IPS-NIHi7 (cell line): ENCODE measurements at regions not wholly inside any gene's neighbourhood (a gene's known extent, or its start where the extent isn't known, plus 50 kb on each side); places are given as distances from the start of the nearest gene placed in this dataset.
"Not testable (repeated sequence)": the region's sequence is repeated elsewhere in the genome, so short reads cannot be mapped to it uniquely, and the experiment has no call there.

Experiments
- DNase-seq: peaks from one replicate; pipeline ENCODE4 v3.0.0; 2012; ENCODE audit warnings: mixed read lengths; ENCODE audit errors: extremely low spot score

DNA sequence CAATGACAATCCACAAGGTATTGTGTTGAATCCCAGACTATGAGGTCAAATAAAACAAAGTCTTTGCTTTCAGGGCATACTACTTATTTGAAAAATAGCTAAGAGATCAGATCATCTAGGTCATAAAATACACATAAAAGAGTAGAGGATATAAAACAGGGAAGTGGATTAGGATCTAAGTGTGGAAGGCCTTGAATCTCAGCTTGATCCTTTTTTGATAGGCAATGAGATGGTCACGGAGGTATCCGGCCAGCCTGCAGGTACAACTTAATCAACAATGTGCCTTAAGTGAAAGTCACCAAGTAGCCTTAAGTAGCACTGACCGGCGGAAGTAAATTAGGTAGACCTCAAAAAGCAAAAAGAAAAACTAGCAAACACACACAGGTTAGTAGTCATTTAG lies 901.7 kb downstream of the KCNJ2 start:
- DNase-seq, result no peak

DNA sequence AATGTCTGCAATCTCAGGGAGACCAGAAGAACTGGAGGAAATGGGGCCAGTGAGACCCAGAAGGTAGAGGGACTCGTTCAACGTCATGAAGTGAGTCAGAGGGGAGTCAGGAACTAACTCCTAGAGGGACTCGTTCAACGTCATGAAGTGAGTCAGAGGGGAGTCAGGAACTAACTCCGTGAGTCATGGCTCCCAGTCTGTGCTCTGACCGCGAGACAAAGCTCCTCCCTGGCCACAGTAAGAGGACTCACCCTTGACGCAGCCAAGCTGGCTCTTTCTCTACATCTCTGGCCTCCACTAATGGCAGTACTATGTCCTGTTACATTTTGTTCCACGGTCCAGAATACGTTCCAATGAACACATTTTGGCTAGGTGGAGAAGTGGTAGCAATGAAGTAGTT lies 902.5 kb downstream of the KCNJ2 start:
- DNase-seq, result no peak

DNA sequence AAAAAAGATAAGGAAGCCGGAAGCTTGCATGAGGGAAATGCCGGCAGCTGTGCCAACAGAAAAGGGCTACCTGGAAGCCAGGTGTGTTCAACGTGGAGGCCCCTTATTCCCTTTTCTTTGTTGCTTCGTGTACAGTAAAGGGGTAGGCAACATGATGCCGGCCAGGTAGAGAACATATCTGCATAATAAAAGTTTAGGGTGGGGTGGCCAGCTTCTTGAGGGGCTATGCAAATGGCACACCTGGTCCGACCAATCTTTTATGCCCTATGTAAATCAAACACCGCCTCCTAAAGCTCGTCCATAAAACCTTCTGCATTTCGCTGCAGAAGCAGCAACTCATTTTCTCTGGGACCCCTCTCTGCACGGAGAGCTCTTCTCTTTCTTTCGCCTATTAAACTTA lies 911.6 kb downstream of the KCNJ2 start:
- DNase-seq, result no peak

DNA sequence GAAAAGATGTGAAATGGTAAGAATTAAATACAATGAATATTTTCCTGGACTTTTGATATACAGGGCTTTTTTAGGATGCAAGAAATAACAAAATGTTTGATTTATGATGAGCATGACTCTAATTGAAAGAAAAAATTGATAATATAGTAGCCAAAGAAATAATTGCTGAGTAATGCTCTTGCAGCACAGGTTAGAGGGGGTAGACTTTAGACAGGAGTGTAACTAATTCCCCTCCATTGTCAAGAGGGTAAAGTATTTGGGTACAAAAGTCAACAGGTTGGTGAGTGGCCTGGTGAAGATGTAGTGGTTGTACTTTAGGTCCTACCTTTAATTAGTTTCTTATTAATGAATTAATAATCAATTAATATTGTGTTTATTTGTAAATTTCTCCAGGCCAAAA lies 912.3 kb downstream of the KCNJ2 start:
- no peak for DNase-seq

DNA sequence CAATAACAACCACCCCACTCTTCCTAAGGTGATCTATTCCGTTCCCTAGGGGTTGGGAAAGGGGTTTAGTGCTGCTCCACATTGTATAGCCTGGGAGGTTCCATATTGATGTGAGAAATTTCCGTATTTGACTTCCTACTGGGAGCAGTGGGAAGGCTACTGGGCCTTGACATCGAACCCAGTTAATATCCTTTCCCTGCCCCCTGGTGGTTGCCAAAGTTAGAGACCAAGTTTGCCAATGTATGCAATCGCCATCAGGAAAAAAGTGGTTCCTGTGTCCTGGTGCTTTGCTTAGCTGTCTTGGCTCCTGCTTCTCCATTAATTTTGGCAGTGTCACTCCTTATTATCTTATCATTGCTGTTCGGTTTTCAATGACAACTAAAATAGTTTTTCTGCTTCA lies 914.9 kb downstream of the KCNJ2 start:
- DNase-seq, result peak; percentile 60

DNA sequence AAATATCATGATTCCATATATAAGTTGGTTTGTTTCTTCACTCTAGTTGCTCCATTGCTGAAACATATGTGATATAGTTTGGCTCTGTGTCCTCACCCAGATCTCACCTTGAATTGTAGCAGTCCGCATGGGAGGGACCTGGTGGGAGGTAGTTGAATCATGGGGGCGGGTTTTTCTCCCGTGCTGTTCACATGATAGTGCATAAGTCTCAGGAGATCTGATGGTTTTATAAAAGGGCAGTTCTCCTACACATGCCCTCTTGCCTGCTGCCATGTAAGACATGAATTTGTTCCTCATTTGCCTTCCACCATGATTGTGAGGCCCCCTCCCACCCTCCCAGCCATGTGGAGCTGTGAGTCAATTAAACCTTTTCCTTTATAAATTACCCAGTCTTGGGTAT lies 915.5 kb downstream of the KCNJ2 start:
- no peak for DNase-seq

DNA sequence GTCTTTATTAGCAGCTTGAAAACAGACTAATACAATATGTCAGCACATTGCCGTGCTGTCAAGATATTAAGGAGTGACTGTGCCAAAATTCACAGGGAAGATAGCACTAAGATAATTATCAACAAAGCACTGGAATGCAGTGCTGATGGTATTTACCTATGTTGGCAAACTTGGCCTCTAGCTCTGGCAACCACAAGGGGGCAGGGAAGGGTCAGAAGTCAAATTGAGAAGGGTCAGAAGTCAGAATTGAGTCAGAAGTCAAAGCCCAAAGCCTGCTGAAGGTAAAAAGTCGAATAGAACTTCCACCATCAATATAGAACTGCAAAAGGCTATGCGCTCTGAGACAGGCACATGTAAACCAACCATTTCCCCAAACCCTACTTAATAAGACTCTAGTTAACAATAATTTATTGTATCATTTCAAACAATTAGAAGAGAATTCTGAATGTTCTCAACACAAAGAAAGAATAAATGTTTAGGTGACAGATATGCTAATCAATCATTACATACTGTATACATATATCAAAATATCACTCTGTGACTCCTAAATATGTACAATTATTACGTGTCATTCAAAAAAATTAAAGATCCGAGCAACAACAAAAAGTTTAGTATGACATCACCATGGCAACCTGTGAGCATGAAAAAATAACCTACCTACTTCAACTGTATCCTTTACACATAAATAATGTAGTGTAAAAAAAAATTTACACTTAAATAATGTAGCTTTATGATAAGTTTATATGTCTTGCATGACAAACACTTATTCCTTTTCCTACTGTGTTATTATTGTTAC lies 916.1 kb downstream of the KCNJ2 start:
- DNase-seq, result peak; percentile 66

DNA sequence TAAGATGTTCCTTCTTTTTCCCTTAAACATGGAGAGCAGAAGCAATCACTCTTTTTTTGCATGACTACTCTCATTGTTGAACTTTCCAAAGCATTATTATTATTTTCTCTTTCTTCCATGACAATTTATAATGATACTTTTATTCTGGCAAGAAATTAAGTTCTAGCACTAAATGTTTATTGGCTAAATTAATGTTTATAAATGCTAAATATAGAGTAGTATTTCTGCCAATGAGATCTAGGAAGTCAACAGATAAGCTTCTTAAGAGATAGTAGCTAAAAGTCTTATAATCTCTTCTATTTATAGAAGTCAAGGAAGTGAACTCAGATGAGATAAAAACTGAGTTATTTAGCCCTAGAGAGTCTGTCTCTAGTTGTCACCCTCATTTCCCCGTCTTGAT lies 920.1 kb downstream of the KCNJ2 start:
- no peak for DNase-seq

DNA sequence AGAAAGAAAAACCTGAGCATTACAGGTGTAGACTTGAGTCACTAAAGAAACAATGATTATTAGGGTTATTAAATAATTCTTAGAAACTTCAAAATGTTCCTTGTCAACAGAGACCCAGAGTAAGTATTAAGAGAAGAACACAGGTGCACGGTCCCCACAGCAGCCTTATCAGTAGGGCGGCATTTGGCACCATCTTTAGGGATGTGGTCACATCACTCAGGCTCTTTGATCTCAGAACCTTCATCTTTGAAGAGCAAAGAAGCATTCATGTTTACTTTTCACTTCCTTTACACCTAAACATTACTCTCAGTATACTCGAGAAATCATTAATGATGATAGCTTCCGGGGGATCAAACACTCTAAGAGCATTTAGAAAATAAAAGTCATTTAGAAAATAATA lies 928.7 kb downstream of the KCNJ2 start:
- no peak for DNase-seq

DNA sequence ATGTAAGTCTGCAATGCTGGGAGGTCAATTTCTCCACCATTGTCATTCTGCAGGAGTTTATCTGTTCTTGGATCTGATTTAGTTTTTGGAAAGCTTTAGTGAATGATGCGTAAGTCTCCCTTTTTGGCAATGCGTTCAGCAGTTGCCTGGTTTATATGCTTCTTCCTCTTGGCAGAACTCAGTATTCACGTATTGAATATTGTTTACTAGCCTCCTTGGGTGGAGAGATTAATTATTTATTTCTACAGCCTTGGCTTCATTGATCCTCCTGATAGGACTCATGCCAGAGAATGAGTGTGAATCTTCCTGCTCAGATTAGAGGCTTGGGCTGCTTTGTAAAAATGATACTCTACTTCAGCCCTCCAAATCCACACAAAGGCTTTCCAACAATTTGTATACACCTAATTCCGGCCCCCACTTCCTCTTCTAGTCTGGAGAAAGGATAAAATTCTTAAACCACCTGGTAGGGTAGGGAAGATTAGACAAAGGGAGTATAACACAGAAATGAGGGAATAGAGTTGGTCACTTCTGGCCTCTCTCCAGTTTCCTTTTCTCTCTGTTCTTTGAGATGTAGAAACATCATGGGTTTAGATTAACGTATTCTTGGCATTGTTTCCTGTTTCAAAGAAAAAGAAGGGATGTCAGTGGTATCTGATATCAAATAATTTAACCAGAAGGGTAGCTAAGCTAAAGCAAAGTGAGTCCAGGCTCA lies 929.8 kb downstream of the KCNJ2 start:
- DNase-seq, result no peak

DNA sequence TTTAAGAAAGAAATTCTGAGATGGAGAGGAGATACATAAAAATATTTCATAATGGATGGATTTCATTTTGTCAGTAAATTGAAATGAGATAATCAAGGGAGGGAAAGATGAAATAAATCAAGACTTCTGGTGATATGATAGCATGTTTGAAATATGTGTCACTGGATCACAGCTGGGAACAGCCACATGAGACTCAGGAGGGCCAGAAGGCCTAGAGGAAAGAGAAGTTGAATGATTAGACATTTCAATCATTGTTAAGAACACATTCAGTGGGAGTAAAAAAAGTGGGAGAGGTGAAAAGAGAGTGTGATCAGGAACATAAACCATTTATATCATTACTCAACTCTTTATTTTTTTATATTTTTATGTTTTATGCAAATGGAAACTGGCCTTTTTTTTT lies 933.4 kb downstream of the KCNJ2 start:
- DNase-seq, result no peak

DNA sequence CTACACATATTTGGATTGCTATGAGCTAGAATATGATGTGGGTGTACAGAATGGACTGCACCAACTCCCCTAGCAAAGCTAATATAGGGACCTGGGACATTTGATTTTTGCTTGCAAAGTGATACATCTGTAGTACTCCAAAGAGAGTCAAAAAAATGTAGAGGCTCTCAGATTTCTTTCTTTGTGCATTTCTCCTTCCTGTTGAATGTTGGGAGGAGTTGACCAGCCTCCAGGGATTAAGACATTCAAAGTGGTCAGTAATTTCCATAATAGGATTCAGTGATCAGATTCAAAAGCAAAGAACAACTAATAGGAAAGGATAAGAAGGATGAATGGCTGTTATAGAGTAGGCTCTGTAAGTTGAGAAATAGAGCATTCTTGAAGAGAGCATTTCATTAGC lies 934.9 kb downstream of the KCNJ2 start:
- no peak for DNase-seq

DNA sequence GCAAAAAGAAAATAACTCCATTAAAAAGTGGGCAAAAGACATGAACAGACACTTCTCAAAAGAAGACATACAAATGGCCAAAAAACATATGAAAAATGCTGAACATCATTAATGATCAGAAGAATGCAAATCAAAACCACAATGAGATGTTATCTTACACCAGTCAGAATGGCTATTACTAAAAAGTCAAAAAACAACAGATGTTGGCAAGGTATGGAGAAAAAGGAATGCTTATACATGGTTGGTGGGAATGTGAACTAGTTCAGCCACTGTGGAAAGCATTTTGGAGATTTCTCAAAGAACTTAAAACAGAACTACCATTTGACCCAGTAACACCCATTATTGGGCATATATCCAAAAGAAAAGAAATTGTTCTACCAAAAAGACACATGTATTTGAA lies 936.7 kb downstream of the KCNJ2 start:
- DNase-seq, result not testable (repeated sequence)

DNA sequence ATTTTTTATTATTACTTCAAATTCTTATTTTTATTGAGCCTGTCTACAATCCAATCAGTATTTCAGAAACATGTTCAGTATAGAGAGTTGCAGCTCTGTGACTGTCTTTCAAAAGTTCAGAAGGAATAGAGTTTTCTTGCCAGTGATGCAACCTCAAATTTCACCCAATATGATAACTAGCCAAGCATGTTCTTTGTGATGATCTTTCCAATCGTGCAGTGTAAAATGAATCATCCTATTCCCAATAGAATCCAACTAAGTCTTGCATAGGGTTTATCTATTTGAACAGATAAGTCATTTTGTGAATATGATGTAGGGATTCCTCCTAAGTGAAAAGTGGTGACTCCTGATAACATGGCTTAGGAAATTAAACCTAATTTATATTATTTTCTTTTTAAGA lies 937.8 kb downstream of the KCNJ2 start:
- DNase-seq, result no peak

DNA sequence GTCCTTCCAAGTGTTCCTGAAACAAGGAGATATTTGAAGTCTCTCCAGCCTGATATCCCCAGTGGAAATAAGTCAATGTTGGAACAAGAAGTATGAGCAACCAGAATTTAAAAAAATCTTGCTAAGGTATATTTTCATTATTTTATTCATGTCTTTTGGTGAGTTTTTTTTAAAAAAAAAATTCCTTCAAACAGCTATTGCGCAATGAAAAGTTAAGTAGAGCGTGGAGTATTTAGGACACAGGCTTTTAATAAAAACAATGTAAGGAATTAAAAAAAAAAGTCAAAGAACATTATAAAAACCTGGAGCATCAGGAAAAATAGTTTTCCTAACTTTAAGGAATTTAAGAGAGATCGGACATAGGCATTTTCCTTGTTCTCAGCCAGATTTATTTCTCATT lies 940.4 kb downstream of the KCNJ2 start:
- DNase-seq, result no peak

DNA sequence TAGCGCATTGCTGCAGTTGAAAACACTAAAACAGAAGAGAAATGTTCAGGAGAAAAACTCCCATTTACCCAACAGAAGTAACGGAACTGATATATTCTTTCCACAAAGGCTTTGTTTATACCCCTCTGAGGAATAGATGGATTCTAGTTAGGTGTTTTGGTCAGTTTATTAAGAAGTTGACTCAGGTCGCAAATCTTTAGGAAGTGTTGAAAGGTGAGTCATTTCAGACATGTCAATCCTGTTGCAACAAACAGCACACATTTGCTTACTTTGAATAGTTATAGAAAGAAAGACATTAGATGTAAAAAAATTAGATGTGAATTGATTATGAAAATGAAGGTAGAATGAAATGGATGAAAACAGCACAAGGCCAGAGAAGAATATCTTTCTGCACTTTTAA lies 941.0 kb downstream of the KCNJ2 start:
- DNase-seq, result no peak

DNA sequence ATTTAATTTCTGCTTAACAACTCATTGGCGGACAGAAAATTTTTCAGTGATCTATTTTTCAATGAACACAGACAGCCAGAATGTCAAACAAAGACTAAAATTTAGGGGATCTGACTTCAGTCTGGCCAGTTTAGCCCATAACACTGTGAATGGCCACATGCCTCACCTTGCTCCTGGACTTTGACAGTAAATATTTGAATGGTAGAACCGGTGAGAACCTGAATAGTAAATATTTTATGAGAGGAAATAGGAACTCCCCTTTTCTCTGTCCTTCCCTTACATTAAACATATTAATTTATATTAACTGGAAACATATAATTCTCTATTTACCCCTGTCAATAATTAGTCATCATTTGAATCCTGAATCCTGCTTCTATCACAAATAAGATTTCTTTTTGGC lies 942.1 kb downstream of the KCNJ2 start:
- DNase-seq, result no peak

DNA sequence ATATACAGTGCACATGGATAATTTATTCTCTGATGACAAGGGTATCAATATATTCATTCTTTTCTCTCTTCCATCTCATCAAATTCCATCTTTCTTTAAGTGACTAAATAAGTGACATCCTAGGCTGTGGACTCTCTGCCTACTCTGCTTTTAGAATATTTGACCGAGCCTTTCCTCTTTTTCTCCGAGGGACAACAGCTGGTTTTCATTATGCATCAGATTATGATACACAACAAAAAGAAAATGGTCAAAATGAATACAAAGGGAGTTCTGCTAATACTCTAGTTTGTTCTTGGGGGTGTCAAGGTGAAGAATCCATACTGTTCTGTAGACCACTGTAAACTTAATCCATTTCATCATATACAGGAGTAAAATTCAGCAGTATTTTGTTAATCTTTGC lies 942.6 kb downstream of the KCNJ2 start:
- DNase-seq, result no peak

DNA sequence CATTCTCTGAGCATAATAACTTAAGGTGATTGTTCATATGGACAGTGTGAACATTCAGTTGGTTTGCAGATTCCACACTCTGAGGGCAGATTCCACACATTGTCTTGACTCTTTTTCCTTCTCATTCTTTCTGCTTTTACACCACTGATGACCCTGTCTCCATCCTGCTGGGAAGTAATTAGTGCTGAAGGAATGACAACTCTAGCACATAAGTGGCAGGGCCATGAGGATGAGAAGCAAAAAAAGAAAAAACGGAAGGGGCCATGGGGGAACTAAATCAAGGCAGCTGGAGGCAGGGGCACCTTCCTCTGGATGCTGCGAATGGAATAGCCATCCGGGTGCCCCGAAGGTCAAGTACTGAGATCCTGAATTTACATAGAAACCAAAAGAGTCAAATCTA lies 944.0 kb downstream of the KCNJ2 start:
- no peak for DNase-seq

DNA sequence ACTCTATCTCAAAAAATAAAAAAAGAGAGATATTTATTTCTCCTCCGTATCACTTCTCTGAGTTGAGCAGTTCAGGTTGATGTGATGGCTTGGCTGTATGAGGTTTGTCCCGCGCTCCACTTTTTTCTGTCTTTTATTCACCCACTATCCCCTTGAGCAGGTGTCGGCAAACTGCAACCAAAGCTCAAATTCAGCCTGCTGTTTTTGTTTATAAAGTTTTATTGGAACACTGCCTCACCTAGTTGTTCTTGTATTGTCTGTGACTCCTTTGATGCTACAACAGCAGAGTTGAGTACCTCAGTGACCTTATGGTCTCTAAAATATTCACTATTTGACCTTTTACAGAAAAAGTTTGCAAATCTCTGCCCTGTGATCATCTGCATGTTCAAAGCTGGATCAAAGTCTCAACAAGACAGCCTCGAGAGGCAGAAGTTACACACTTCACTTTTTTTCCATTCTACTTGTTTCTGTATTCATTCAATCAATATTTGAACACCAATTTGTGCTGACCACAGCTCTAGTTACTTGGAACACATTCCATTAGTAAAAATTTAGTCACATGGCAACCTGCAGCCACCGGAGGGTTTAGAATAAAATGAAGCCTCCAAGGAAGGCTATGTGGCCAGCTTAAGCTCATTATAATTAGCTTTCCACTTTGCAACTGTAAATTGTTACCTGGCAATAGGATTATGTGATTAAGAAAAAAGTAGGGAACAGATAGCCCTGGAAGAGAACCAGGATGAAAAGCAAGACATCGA lies 945.8 kb downstream of the KCNJ2 start:
- DNase-seq, result no peak

DNA sequence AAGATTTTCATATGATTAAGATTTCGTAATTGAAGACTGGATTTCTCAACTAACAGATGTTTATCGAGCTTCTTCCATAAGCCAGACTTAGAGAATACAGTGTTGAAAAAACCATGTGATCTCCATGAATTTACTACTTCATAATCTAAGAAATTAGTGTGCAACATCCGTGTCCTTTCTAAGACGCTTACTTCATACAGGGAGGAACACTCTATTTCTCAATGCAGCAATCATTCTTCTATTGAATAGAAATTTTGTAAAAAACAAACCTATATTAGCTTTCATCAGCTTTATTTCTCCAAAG lies 946.3 kb downstream of the KCNJ2 start:
- DNase-seq, result no peak

DNA sequence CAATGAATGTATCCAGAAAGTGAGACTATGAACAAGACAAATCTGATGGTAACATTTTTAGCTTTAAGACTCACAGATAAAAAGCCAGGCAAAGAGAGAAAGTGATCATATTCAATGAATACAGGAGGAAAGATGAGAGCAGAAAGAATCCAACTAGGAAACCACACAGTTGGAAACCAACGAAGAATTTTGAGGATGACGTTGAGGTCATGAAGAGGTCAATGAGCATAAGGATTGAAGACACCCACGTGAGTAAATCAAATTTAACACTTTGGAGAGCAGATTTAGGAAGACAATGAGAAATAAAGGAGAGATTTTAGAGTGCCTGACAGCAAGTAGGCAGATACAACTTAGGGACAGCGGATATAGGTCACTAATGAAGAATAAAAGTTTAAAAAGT lies 948.1 kb downstream of the KCNJ2 start:
- DNase-seq, result no peak

DNA sequence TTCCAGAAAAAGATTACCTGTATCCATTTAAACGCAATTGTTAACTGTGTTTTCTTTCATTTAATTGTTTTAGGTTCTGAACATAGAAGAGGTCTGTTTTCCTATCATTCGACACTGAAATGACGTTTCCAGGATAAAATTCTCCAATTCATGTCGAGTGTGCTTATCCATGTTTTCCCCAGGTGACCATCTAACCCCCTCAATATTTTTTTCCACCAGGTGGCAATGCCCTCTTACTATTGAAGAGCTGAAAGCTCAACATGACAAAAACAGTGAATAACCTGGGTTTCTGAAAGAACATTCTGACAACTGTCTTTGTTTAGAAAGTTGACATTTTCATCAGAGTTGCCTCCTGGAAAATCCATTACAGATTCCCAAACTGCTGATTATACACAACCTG lies 948.7 kb downstream of the KCNJ2 start:
- peak; percentile 38 for DNase-seq
